BLaER1 (cell line): ENCODE measurements at regions not wholly inside any gene's neighbourhood (a gene's known extent, or its start where the extent isn't known, plus 50 kb on each side); places are given as distances from the start of the nearest gene placed in this dataset.

Experiments used
- H3K27ac ChIP-seq: shearing (Covaris generic); formaldehyde crosslinking; 2 replicates; pipeline ENCODE4 v1.8.1; 2022
- H3K27me3 ChIP-seq: shearing (Covaris generic); formaldehyde crosslinking; 2 replicates; pipeline ENCODE4 v1.8.1; 2022
- H3K36me3 ChIP-seq: shearing (Covaris generic); formaldehyde crosslinking; 2 replicates; pipeline ENCODE4 v1.8.1; 2022
- H3K4me1 ChIP-seq: shearing (Covaris generic); formaldehyde crosslinking; 2 replicates; pipeline ENCODE4 v1.8.1; 2022
- H3K4me2 ChIP-seq: shearing (Covaris generic); formaldehyde crosslinking; 2 replicates; pipeline ENCODE4 v1.8.1; 2022
- H3K4me3 ChIP-seq: shearing (Covaris generic); formaldehyde crosslinking; 2 replicates; pipeline ENCODE4 v1.8.1; 2022
- H3K9ac ChIP-seq: shearing (Covaris generic); formaldehyde crosslinking; 2 replicates; pipeline ENCODE4 v1.8.1; 2022
- H3K9me3 ChIP-seq: shearing (Covaris generic); formaldehyde crosslinking; 2 replicates; pipeline ENCODE4 v1.8.1; 2022
- H4K20me1 ChIP-seq: shearing (Covaris generic); formaldehyde crosslinking; 2 replicates; pipeline ENCODE4 v1.8.1; 2022
- Cebpa-rat ChIP-seq: shearing (Covaris generic); IDR thresholded peaks from 2 replicates; pipeline ENCODE4 v1.8.1; 2022

GRCh38 chr12:34287986-34288962 is 266.0 kb downstream of the ALG10 start:
- H3K4me2 ChIP-seq: no peak overlapping the region
- H3K4me3 ChIP-seq: no peak overlapping the region
- no peak for TF ChIP-seq Cebpa-rat

DNA sequence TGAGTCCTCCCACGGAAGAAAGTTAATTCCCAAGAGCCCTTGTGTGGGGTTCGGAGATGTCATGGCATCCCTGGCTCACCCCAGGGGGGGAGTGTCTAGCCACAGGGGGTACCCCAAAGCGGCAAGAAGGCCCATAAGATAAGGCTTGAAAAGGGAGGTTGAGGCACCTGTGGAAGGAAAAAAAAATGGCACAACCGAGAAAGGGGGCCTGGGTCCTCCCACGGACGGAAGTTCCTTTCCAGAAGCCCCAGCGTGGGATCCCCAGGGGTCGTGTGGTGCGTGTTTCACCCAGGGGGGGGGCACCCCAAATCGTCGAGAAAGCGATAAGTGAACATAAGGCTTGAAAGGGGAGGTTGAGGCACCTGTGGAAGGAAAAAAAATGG is 266.7 kb downstream of the ALG10 start:
- no peak for TF ChIP-seq Cebpa-rat
- no peak overlapping the region for H3K4me2 ChIP-seq
- H3K4me3 ChIP-seq: no peak overlapping the region
- no peaks in the 10 kb centered on the region for H4K20me1 ChIP-seq
- no peaks in the 10 kb centered on the region for H3K36me3 ChIP-seq
- H3K9me3 ChIP-seq: peaks cover 97% of the 10 kb centered on the region
- no peak overlapping the region for H3K27ac ChIP-seq
- H3K27me3 ChIP-seq: no peaks in the 10 kb centered on the region
- H3K9ac ChIP-seq: no peak overlapping the region
- no peaks in the 10 kb centered on the region for H3K4me1 ChIP-seq

More at GRCh38 chr12:34287986-34288962, 266.0 kb downstream of the ALG10 start:
- Histone ChIP-seq H3K27ac (no peak overlapping the region), H3K9me3 (peaks cover 90% of the 10 kb centered on the region), H3K27me3 (no peaks in the 10 kb centered on the region), H3K36me3 (no peaks in the 10 kb centered on the region), H3K4me1 (no peaks in the 10 kb centered on the region), H4K20me1 (no peaks in the 10 kb centered on the region), H3K9ac (no peak overlapping the region)

- Histone ChIP-seq H4K20me1 (no peaks in the 10 kb centered on the region), H3K4me3 (no peak overlapping the region), H3K27me3 (no peaks in the 10 kb centered on the region), H3K9me3 (peaks cover 100% of the 10 kb centered on the region), H3K27ac (no peak overlapping the region), H3K4me2 (no peak overlapping the region), H3K4me1 (no peaks in the 10 kb centered on the region), H3K9ac (no peak overlapping the region), H3K36me3 (no peaks in the 10 kb centered on the region)
- no peak for TF ChIP-seq Cebpa-rat
Observed at GRCh38 chr12:34289431-34290380, 267.4 kb downstream of the ALG10 start.

GRCh38 chr12:34290381-34290995 is 268.2 kb downstream of the ALG10 start:
- H3K27me3 ChIP-seq: no peaks in the 10 kb centered on the region
- no peak overlapping the region for H3K4me3 ChIP-seq
- H3K9me3 ChIP-seq: peaks cover 100% of the 10 kb centered on the region
- H3K4me2 ChIP-seq: no peak overlapping the region
- TF ChIP-seq Cebpa-rat: no peak
- no peak overlapping the region for H3K27ac ChIP-seq
- no peak overlapping the region for H3K9ac ChIP-seq
- no peaks in the 10 kb centered on the region for H4K20me1 ChIP-seq
- H3K36me3 ChIP-seq: no peaks in the 10 kb centered on the region
- no peaks in the 10 kb centered on the region for H3K4me1 ChIP-seq

DNA sequence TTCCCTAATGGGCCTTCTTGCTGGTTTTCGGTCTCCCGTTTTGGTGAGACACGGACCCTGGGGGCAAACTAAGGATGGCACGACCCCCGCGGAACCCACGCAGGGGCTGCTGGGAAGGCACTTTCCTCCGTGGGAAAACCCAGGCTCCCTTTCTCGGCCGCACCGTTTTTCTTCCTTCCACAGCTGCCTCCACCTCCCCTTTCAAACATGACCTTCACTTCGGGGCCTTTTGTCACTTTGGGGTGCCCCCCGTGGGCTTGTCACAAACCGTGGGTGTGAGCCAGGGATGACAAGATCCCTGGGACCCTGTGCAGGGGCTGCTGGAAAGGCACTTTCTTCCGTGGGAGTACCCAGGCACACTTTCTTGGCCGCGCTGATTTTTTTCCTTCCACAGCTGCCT is 268.7 kb downstream of the ALG10 start:
- Histone ChIP-seq H3K9me3 (peaks cover 100% of the 10 kb centered on the region), H4K20me1 (no peaks in the 10 kb centered on the region), H3K4me1 (no peaks in the 10 kb centered on the region), H3K4me2 (no peak overlapping the region), H3K36me3 (no peaks in the 10 kb centered on the region), H3K4me3 (no peak overlapping the region), H3K27me3 (no peaks in the 10 kb centered on the region), H3K9ac (no peak overlapping the region), H3K27ac (no peak overlapping the region)
- TF ChIP-seq Cebpa-rat: no peak

DNA sequence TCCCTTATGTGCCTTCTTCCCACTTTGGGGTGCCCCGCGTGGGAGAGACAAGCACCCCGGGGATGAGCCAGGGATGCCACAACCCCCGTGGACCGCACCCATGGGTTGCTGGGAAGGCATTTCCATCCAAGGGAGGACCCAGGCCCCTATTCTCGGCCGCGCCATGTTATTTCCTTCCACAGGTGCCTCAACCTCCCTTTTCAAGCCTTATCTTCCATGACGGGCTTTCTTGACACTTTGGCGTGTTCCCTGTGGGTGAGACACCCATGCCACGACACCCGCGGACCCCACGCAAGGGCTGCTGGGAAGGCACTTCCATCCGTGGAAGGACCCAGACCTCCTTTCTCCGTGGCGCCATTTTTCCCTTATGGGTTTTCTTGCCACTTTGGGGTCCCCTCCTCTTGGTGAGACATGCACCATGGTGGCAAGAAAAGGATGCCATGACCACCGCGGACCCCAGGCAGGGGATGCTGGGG is 269.2 kb downstream of the ALG10 start:
- TF ChIP-seq Cebpa-rat: no peak
- H3K36me3 ChIP-seq: no peaks in the 10 kb centered on the region
- peaks cover 100% of the 10 kb centered on the region for H3K9me3 ChIP-seq
- H3K27ac ChIP-seq: no peak overlapping the region
- no peaks in the 10 kb centered on the region for H4K20me1 ChIP-seq
- H3K4me2 ChIP-seq: no peak overlapping the region
- no peaks in the 10 kb centered on the region for H3K4me1 ChIP-seq
- no peak overlapping the region for H3K9ac ChIP-seq
- no peak overlapping the region for H3K4me3 ChIP-seq
- H3K27me3 ChIP-seq: no peaks in the 10 kb centered on the region

GRCh38 chr12:34292736-34293625 is 270.7 kb downstream of the ALG10 start:
- no peak overlapping the region for H3K9ac ChIP-seq
- H3K4me1 ChIP-seq: no peaks in the 10 kb centered on the region
- H3K4me3 ChIP-seq: no peak overlapping the region
- H3K9me3 ChIP-seq: peaks cover 100% of the 10 kb centered on the region
- H3K27me3 ChIP-seq: no peaks in the 10 kb centered on the region
- TF ChIP-seq Cebpa-rat: no peak
- no peaks in the 10 kb centered on the region for H4K20me1 ChIP-seq
- H3K36me3 ChIP-seq: no peaks in the 10 kb centered on the region
- no peak overlapping the region for H3K4me2 ChIP-seq
- no peak overlapping the region for H3K27ac ChIP-seq

GRCh38 chr12:34294137-34294536 is 271.8 kb downstream of the ALG10 start:
- H3K4me1 ChIP-seq: no peaks in the 10 kb centered on the region
- TF ChIP-seq Cebpa-rat: no peak
- no peak overlapping the region for H3K27ac ChIP-seq
- H3K27me3 ChIP-seq: no peaks in the 10 kb centered on the region
- H3K36me3 ChIP-seq: no peaks in the 10 kb centered on the region
- no peaks in the 10 kb centered on the region for H4K20me1 ChIP-seq
- H3K9ac ChIP-seq: no peak overlapping the region
- no peak overlapping the region for H3K4me2 ChIP-seq
- H3K4me3 ChIP-seq: no peak overlapping the region
- H3K9me3 ChIP-seq: peaks cover 100% of the 10 kb centered on the region
